ENCODE measurements at regions not wholly inside any gene's neighbourhood (a gene's known extent, or its start where the extent isn't known, plus 50 kb on each side); places are given as distances from the start of the nearest gene placed in this dataset.

GRCh38 chr2:6074089-6074643 lies 382.0 kb downstream of the SOX11 start (continued):
- no peak for TF ChIP-seq CHD7 (IDR thresholded peaks at IDR 0.05; ENCODE audit: insufficient replicate concordance, low read length)
- no peak for TF ChIP-seq EZH2 (IDR thresholded peaks at IDR 0.05; ENCODE audit: low read depth, low read length, severe bottlenecking)
- TF ChIP-seq SIN3A (conservative IDR thresholded peaks at IDR 0.05 in 1 of 2, IDR thresholded peaks at IDR 0.05 in 1 of 2; ENCODE audit: low read depth in 1 of 2, low read length in 2 of 2) = no peak
- TF ChIP-seq SP4 (IDR thresholded peaks at IDR 0.05; ENCODE audit: low read length) = no peak
- TF ChIP-seq HDAC2 (IDR thresholded peaks at IDR 0.05; ENCODE audit: borderline replicate concordance in 1 of 2, low read depth in 2 of 2, low read length in 2 of 2) = no peak
- no peak for TF ChIP-seq CHD1 (IDR thresholded peaks at IDR 0.05; ENCODE audit: low read depth, low read length)
- TF ChIP-seq ASH2L (IDR thresholded peaks at IDR 0.05; ENCODE audit: low read length) = no peak

Measured in H1 (cell line).